Mucosa of stomach (tissue), 1 donor: ENCODE measurements at regions not wholly inside any gene's neighbourhood (a gene's known extent, or its start where the extent isn't known, plus 50 kb on each side); places are given as distances from the start of the nearest gene placed in this dataset.

ENCODE experiments used
- H3K27me3 ChIP-seq: one replicate; pipeline ENCODE4 v1.7.0; 2013; ENCODE audit warnings: mild to moderate bottlenecking, low read length; ENCODE audit not compliant: control insufficient read depth, insufficient read depth
- H3K36me3 ChIP-seq: one replicate; pipeline ENCODE4 v1.7.0; 2013; ENCODE audit warnings: low read length; ENCODE audit not compliant: control insufficient read depth, insufficient read depth
- H3K4me1 ChIP-seq: one replicate; pipeline ENCODE4 v1.7.0; 2013; ENCODE audit warnings: mild to moderate bottlenecking, low read length; ENCODE audit not compliant: control insufficient read depth, insufficient read depth
- H3K4me3 ChIP-seq: one replicate; pipeline ENCODE4 v1.7.0; 2013; ENCODE audit warnings: low read length
- H3K9ac ChIP-seq: one replicate; pipeline ENCODE4 v1.7.0; 2013; ENCODE audit warnings: mild to moderate bottlenecking, low read length, moderate library complexity
- H3K9me3 ChIP-seq: one replicate; pipeline ENCODE4 v1.7.0; 2013; ENCODE audit warnings: mild to moderate bottlenecking, low read length, moderate library complexity; ENCODE audit not compliant: control insufficient read depth
- donor health status: Pancreatic carcinoma.

- Histone ChIP-seq H3K4me1 (no peaks in the 10 kb centered on the region), H3K27me3 (no peaks in the 10 kb centered on the region), H3K4me3 (no peak overlapping the region), H3K9me3 (no peaks in the 10 kb centered on the region), H3K9ac (peak overlapping the region; percentile 47), H3K36me3 (no peaks in the 10 kb centered on the region)
These were observed 563.1 kb upstream of the PIK3C3 start for GRCh38 chr18:41391616-41392595.

- H3K27me3 ChIP-seq, result no peaks in the 10 kb centered on the region
- H3K9ac ChIP-seq, result no peak overlapping the region
- H3K9me3 ChIP-seq, result no peaks in the 10 kb centered on the region
- H3K36me3 ChIP-seq, result no peaks in the 10 kb centered on the region
- no peak overlapping the region for H3K4me3 ChIP-seq
- H3K4me1 ChIP-seq, result no peaks in the 10 kb centered on the region
These were observed 564.7 kb upstream of the PIK3C3 start for GRCh38 chr18:41390309-41390708.

- no peak overlapping the region for H3K4me3 ChIP-seq
These were observed 576.4 kb upstream of the PIK3C3 start for GRCh38 chr18:41378598-41378997.

GRCh38 chr18:41373612-41374011, 581.4 kb upstream of the PIK3C3 start:
- no peaks in the 10 kb centered on the region for H3K4me1 ChIP-seq
- H3K27me3 ChIP-seq, result no peaks in the 10 kb centered on the region

More at GRCh38 chr18:41378598-41378997, 576.4 kb upstream of the PIK3C3 start:
- H3K9ac ChIP-seq, result no peak overlapping the region
- H3K36me3 ChIP-seq, result no peaks in the 10 kb centered on the region
- H3K4me1 ChIP-seq, result no peaks in the 10 kb centered on the region
- H3K27me3 ChIP-seq, result no peaks in the 10 kb centered on the region
- no peaks in the 10 kb centered on the region for H3K9me3 ChIP-seq

GRCh38 chr18:41372046-41372665, 582.9 kb upstream of the PIK3C3 start:
- Histone ChIP-seq H3K36me3 (no peaks in the 10 kb centered on the region), H3K27me3 (no peaks in the 10 kb centered on the region), H3K4me3 (no peak overlapping the region), H3K4me1 (no peaks in the 10 kb centered on the region), H3K9me3 (no peaks in the 10 kb centered on the region), H3K9ac (no peak overlapping the region)

More at GRCh38 chr18:41373612-41374011, 581.4 kb upstream of the PIK3C3 start:
- Histone ChIP-seq H3K9me3 (no peaks in the 10 kb centered on the region), H3K4me3 (no peak overlapping the region), H3K36me3 (no peaks in the 10 kb centered on the region), H3K9ac (no peak overlapping the region)

GRCh38 chr18:41371156-41372045, 583.6 kb upstream of the PIK3C3 start:
- Histone ChIP-seq H3K36me3 (no peaks in the 10 kb centered on the region), H3K4me1 (no peaks in the 10 kb centered on the region), H3K9me3 (no peaks in the 10 kb centered on the region), H3K9ac (no peak overlapping the region), H3K27me3 (no peaks in the 10 kb centered on the region), H3K4me3 (no peak overlapping the region)

DNA sequence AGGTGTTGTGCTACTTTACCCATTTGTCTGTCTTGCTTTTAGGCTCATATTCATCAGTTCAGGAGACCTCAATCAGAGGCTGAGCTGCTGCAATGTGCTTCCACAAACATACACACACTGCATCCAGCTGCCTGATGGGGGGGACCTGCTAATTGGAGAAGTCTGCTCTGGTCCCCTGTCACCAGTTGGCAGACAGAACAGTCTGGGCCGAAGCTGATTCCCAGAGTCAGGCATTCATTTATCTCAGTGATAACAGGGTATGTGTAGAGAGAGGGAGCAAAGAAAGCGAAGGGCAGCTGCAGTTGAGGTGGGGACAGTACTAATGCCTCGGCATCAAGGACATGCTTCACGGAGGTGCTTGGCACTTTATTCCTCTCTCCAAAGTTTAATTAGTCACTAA, 584.3 kb upstream of the PIK3C3 start:
- H3K9ac ChIP-seq, result no peak overlapping the region
- H3K9me3 ChIP-seq, result no peaks in the 10 kb centered on the region
- no peaks in the 10 kb centered on the region for H3K36me3 ChIP-seq
- no peaks in the 10 kb centered on the region for H3K27me3 ChIP-seq
- H3K4me1 ChIP-seq, result no peaks in the 10 kb centered on the region
- no peak overlapping the region for H3K4me3 ChIP-seq

DNA sequence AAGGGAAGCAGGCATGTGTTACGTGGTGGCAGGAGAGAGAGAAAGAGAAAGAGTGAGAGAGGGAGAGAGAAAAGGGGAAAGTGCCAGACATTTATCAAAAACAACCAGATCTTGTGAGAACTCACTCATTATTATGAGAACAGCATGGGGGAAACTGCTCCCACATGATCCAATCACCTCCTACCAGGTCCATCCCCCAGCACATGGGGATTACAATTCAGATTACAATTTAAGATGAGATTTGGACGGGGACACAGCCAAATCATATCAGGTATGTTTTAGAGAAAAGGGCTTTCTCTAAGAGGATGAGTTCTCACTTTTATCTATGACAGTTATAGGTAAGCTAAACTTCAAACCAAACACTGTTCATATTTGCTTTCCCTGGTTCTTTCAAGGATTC, 597.3 kb upstream of the PIK3C3 start:
- Histone ChIP-seq H3K4me1 (no peaks in the 10 kb centered on the region), H3K27me3 (no peaks in the 10 kb centered on the region), H3K9ac (no peak overlapping the region), H3K36me3 (no peaks in the 10 kb centered on the region), H3K4me3 (no peak overlapping the region), H3K9me3 (no peaks in the 10 kb centered on the region)

GRCh38 chr18:41353777-41354528, 601.1 kb upstream of the PIK3C3 start:
- Histone ChIP-seq H3K9me3 (no peaks in the 10 kb centered on the region), H3K4me1 (no peaks in the 10 kb centered on the region), H3K9ac (no peak overlapping the region), H3K27me3 (no peaks in the 10 kb centered on the region), H3K36me3 (no peaks in the 10 kb centered on the region), H3K4me3 (no peak overlapping the region)

- H3K27me3 ChIP-seq, result no peaks in the 10 kb centered on the region
- H3K4me1 ChIP-seq, result no peaks in the 10 kb centered on the region
- H3K9me3 ChIP-seq, result no peaks in the 10 kb centered on the region
These were observed 603.6 kb upstream of the PIK3C3 start for GRCh38 chr18:41351430-41351829.

GRCh38 chr18:41347057-41347456, 608.0 kb upstream of the PIK3C3 start:
- no peaks in the 10 kb centered on the region for H3K27me3 ChIP-seq
- no peaks in the 10 kb centered on the region for H3K4me1 ChIP-seq
- H3K4me3 ChIP-seq, result no peak overlapping the region
- H3K9ac ChIP-seq, result no peak overlapping the region
- no peaks in the 10 kb centered on the region for H3K36me3 ChIP-seq
- no peaks in the 10 kb centered on the region for H3K9me3 ChIP-seq

More at GRCh38 chr18:41351430-41351829, 603.6 kb upstream of the PIK3C3 start:
- Histone ChIP-seq H3K36me3 (no peaks in the 10 kb centered on the region), H3K4me3 (no peak overlapping the region), H3K9ac (no peak overlapping the region)
